Activated gamma-delta T cell treated with Interleukin-2 at 50 U/mL for 16 hours (primary cell): ENCODE measurements at regions not wholly inside any gene's neighbourhood (a gene's known extent, or its start where the extent isn't known, plus 50 kb on each side); places are given as distances from the start of the nearest gene placed in this dataset.

ENCODE experiments used
- DNase-seq: peaks from one replicate; pipeline ENCODE4 v3.0.0-alpha.2; 2020

DNA sequence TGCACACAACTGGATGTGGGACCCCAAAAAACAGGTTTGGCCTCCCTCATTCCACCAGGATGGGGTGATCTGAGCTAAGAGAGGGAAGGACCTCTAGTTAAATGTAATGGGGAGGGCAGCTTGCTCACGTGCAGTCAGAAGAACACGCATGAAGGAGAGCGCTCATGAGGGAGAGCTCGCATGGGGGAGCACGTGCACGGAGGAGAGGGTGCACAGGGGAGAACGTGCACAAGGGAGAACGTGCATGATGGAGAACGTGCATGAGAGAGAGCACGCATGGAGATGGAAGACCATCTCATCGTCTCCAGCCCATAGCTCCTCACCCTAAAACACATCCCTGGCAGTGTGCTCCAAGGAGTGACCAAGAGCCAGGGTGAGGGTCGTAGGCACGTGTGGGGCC lies 141.2 kb downstream of the RBFOX3 start:
- no peak for DNase-seq

GRCh38 chr17:79468183-79468944 lies 142.5 kb downstream of the RBFOX3 start:
- no peak for DNase-seq

GRCh38 chr17:79466562-79467350 lies 144.1 kb downstream of the RBFOX3 start:
- DNase-seq, result no peak

GRCh38 chr17:79465681-79466025 lies 145.2 kb downstream of the RBFOX3 start:
- no peak for DNase-seq

GRCh38 chr17:79465011-79465680 lies 145.7 kb downstream of the RBFOX3 start:
- DNase-seq, result no peak

DNA sequence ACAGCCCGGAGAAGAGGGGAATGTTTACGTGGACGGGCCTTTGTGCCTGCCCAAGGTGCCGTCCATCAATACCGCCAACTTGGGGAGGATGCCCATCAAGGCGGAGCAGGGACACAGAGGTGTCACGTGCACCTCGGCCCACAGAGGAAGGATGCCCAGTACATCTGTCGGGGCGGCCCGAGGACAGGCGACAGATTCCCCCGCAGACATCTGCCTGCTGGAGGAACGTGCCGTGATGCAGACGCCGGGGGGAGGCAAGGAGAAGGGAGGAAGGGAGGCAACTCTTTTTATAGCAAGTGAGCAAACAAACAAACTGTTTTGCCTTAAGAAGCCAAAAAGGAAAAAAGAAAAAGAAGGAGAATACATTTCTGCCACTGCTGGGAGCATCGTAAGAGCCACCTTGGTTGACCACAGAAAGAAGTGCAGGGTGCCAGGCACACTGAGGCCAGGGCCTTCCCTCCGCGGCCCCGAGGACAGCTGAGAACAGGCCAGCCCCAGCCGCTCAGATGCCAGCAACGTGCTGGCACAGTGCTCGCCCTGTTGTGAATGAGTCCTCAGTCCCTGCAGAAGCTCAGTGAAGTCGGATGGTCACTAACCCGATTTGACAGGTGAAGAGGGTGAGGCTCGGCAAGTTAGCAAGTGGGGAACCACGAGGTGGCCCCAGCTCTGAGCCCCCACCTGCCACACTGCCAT lies 146.4 kb downstream of the RBFOX3 start:
- DNase-seq, result no peak

DNA sequence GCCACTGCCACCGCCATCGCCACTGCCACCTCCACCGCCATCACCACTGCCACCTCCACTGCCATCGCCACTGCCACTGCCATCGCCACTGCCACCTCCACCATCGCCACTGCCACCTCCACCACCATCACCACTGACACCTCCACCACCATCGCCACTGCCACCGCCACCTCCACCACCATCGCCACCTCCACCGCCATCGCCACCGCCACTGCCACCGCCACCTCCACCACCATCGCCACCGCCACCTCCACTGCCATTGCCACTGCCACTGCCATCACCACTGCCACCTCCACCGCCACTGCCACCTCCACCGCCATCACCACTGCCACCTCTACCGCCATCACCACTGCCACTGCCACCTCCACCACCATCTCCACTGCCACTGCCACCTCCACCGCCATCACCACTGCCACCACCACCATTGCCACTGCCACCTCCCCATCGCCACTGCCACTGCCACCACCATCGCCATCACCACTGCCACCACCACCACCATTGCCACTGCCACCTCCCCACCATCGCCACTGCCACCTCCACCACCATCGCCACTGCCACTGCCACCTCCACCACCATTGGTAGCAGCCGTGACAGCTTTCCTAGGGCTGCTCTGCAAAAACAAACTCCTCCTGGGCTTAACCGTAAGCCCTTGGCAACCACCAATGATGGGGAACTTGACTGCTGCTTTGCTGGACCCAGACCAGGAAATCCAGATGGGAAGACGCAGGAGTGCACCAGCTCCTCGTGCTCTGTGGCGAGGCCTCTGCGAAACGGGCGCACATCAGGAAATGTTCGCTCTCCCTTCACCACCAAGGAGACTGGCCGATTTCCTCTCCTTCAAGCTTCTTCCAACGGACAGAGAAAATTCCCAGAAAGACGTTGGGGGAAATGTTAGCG lies 147.2 kb downstream of the RBFOX3 start:
- DNase-seq, result no peak

- DNase-seq, result no peak
Observed at GRCh38 chr17:79461041-79461440, 149.8 kb downstream of the RBFOX3 start.

DNA sequence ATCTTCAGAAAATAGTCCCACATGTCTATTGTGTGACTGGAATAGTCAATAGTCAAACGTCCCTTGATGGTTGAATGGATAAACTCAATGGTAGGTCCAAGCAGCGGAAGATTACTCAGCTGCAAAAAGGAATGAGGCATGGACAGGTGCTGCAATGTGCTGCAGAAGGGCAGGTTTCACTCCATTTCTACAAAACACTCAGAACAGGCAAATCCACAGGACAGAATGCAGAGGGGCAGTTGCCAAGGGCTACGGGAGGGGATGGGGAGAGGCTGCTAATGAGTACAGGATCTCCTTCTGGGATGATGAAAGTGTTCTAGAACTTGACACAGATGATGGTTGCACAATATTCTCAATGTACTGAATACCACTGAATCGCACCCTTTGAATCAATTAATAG lies 151.0 kb downstream of the RBFOX3 start:
- no peak for DNase-seq

GRCh38 chr17:79459003-79459655 lies 151.7 kb downstream of the RBFOX3 start:
- DNase-seq, result no peak

- DNase-seq, result no peak
Observed at GRCh38 chr17:79458356-79458755, 152.5 kb downstream of the RBFOX3 start.

DNA sequence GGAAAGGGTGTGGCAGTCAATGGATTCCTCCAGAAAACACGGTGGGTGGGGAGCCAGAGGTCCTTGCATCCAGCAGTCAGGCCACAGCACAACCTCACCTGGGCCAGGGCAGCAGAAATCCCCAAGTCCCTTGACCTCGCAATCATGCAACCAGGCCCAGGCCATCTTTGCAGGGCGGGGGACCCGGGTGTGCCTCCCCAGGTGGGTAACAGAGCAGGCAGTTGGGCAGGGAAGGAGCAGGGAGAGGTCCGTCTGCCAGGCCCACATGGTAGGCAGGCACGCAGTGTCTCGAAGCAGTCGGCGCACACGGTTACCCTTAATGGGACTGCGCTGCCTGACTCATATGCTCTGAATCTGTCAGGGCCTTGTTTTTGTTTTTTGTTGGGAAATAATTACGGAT lies 153.0 kb downstream of the RBFOX3 start:
- DNase-seq, result no peak

DNA sequence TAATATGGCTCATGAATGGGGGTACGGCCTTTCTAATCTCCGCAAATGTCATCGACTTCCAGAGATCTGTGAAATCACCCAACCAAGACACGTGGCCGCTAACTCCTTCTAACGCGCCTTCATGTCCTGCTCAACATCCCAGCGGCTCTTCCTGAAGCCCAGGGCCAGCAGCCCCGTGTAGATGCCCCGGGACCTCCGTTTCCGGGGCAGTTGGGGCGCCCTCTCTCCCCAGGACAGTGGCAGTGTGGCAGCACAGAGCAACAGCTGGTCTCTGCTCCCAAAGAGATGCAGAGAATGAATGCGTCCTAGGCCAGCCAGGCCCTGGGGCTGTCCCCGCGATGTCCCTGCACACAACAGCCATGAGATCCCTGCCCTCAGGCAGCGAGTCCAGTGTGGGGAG lies 153.5 kb downstream of the RBFOX3 start:
- DNase-seq, result no peak

GRCh38 chr17:79455636-79456035 lies 155.2 kb downstream of the RBFOX3 start:
- no peak for DNase-seq

- DNase-seq, result no peak
Observed at GRCh38 chr17:79454826-79455225, 156.0 kb downstream of the RBFOX3 start.

- DNase-seq, result no peak
Observed at GRCh38 chr17:79453481-79453880, 157.4 kb downstream of the RBFOX3 start.

- DNase-seq, result no peak
Observed at GRCh38 chr17:79452706-79453105, 158.1 kb downstream of the RBFOX3 start.

DNA sequence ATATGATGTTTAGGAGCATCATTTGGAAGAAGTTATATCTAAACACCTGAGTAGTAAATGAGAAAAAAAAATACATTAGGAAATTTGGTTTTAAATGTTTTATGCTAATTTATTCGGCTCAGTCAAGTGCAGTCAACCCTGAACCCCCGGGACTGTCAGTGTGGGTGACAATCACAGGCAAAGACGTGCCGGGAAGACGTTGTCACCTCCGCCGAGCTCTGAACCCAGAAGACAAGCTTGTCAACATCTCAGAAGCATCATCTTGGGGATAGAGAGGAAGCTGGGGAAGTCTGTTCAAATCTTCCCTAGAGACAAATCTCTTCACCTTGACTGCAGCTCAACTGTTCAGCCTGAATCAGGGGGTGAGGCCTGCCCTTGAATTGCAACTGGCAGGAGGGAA lies 159.7 kb downstream of the RBFOX3 start:
- DNase-seq, result no peak

- no peak for DNase-seq
Observed at GRCh38 chr17:79446399-79447009, 164.3 kb downstream of the RBFOX3 start.

DNA sequence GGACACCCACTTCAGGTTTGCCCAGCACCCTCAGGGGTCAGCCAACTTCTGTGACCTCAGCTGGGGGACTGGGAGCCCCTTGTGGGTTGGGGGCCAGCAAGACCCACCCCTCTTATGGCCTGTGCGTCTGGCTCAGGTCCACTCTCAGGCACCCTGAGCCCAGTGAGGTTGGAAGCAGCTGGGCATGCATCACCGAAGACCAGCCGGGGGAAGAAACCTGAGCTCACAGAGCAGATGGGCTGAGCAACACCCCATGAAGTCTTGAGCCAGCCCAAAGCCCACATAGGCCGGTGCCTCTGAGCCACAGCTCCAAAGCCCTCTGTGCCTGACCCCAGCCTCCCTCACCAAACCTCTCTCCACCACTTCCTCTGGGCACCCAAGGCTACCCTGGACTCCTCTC lies 166.7 kb downstream of the RBFOX3 start:
- no peak for DNase-seq

- DNase-seq, result no peak
Observed at GRCh38 chr17:79443026-79443425, 167.8 kb downstream of the RBFOX3 start.
